ENCODE measurements at regions not wholly inside any gene's neighbourhood (a gene's known extent, or its start where the extent isn't known, plus 50 kb on each side); places are given as distances from the start of the nearest gene placed in this dataset.

GRCh38 chr6:169895000-169895759 lies 143.8 kb downstream of the ERMARD start:
- no peak for TF ChIP-seq POLR2AphosphoS5 (IDR thresholded peaks at IDR 0.05; ENCODE audit: low read depth, low read length)
- TF ChIP-seq TAF1 (IDR thresholded peaks at IDR 0.05; ENCODE audit: borderline replicate concordance, insufficient read depth, low read length), result no peak
- no peak for TF ChIP-seq FOXP2 (optimal IDR thresholded peaks at IDR 0.05; ENCODE audit: borderline replicate concordance, extremely low read depth, extremely low read length, insufficient read depth)
- TF ChIP-seq SIN3A (IDR thresholded peaks at IDR 0.05; ENCODE audit: borderline replicate concordance, insufficient read depth, low read length), result no peak
- TF ChIP-seq REST (IDR thresholded peaks at IDR 0.05; ENCODE audit: insufficient read depth in 1 of 2, low read depth in 2 of 2, low read length in 2 of 2), result no peak

GRCh38 chr6:169894377-169894960 lies 143.0 kb downstream of the ERMARD start:
- TF ChIP-seq FOXP2 (optimal IDR thresholded peaks at IDR 0.05; ENCODE audit: borderline replicate concordance, extremely low read depth, extremely low read length, insufficient read depth), result no peak
- no peak for TF ChIP-seq POLR2AphosphoS5 (IDR thresholded peaks at IDR 0.05; ENCODE audit: low read depth, low read length)
- TF ChIP-seq REST (IDR thresholded peaks at IDR 0.05; ENCODE audit: insufficient read depth in 1 of 2, low read depth in 2 of 2, low read length in 2 of 2), result no peak
- TF ChIP-seq TAF1 (IDR thresholded peaks at IDR 0.05; ENCODE audit: borderline replicate concordance, insufficient read depth, low read length), result no peak
- TF ChIP-seq SIN3A (IDR thresholded peaks at IDR 0.05; ENCODE audit: borderline replicate concordance, insufficient read depth, low read length), result no peak

- no peak for TF ChIP-seq FOXP2 (optimal IDR thresholded peaks at IDR 0.05; ENCODE audit: borderline replicate concordance, extremely low read depth, extremely low read length, insufficient read depth)
- no peak for TF ChIP-seq REST (IDR thresholded peaks at IDR 0.05; ENCODE audit: insufficient read depth in 1 of 2, low read depth in 2 of 2, low read length in 2 of 2)
- TF ChIP-seq POLR2AphosphoS5 (IDR thresholded peaks at IDR 0.05; ENCODE audit: low read depth, low read length), result no peak
- TF ChIP-seq SIN3A (IDR thresholded peaks at IDR 0.05; ENCODE audit: borderline replicate concordance, insufficient read depth, low read length), result no peak
- no peak for TF ChIP-seq TAF1 (IDR thresholded peaks at IDR 0.05; ENCODE audit: borderline replicate concordance, insufficient read depth, low read length)
Observed at GRCh38 chr6:169893624-169894023, 142.2 kb downstream of the ERMARD start.

- TF ChIP-seq TAF1 (IDR thresholded peaks at IDR 0.05; ENCODE audit: borderline replicate concordance, insufficient read depth, low read length) (no peak), REST (IDR thresholded peaks at IDR 0.05; ENCODE audit: insufficient read depth in 1 of 2, low read depth in 2 of 2, low read length in 2 of 2) (no peak), FOXP2 (optimal IDR thresholded peaks at IDR 0.05; ENCODE audit: borderline replicate concordance, extremely low read depth, extremely low read length, insufficient read depth) (no peak), SIN3A (IDR thresholded peaks at IDR 0.05; ENCODE audit: borderline replicate concordance, insufficient read depth, low read length) (no peak), POLR2AphosphoS5 (IDR thresholded peaks at IDR 0.05; ENCODE audit: low read depth, low read length) (no peak)
Observed at GRCh38 chr6:169891846-169892245, 140.4 kb downstream of the ERMARD start.
